Ammon's horn (tissue), 1 donor: ENCODE measurements at regions not wholly inside any gene's neighbourhood (a gene's known extent, or its start where the extent isn't known, plus 50 kb on each side); places are given as distances from the start of the nearest gene placed in this dataset.
A peak's percentile ranks its signal among the peaks of the same experiment; 100 is the strongest.
"Not testable (repeated sequence)": the region's sequence is repeated elsewhere in the genome, so short reads cannot be mapped to it uniquely, and the experiment has no call there.

Experiments
- DNase-seq: peaks from one replicate; pipeline ENCODE4 v3.0.0-alpha.2; 2016; ENCODE audit warnings: low spot score

- no peak for DNase-seq
These were observed 947.0 kb downstream of the NR2F1-AS1 start for GRCh38 chr5:92633875-92634487.

- peak; percentile 8 for DNase-seq
These were observed 947.8 kb downstream of the NR2F1-AS1 start for GRCh38 chr5:92633176-92633575.

GRCh38 chr5:92631237-92631701 is 949.8 kb downstream of the NR2F1-AS1 start:
- not testable (repeated sequence) for DNase-seq

GRCh38 chr5:92629574-92629973 is 951.4 kb downstream of the NR2F1-AS1 start:
- DNase-seq = no peak

GRCh38 chr5:92629000-92629399 is 952.0 kb downstream of the NR2F1-AS1 start:
- DNase-seq = no peak

GRCh38 chr5:92627186-92627585 is 953.8 kb downstream of the NR2F1-AS1 start:
- DNase-seq = no peak

- DNase-seq = no peak
These were observed 964.9 kb downstream of the NR2F1-AS1 start for GRCh38 chr5:92616085-92616484.

GRCh38 chr5:92613546-92613945 is 967.5 kb downstream of the NR2F1-AS1 start:
- no peak for DNase-seq

- DNase-seq = not testable (repeated sequence)
These were observed 970.6 kb downstream of the NR2F1-AS1 start for GRCh38 chr5:92610435-92610834.

GRCh38 chr5:92605591-92605990 is 975.4 kb downstream of the NR2F1-AS1 start:
- DNase-seq = no peak

- DNase-seq = no peak
These were observed 981.7 kb downstream of the NR2F1-AS1 start for GRCh38 chr5:92599217-92599810.

GRCh38 chr5:92594031-92594430 is 987.0 kb downstream of the NR2F1-AS1 start:
- no peak for DNase-seq

- DNase-seq = no peak
These were observed 992.1 kb downstream of the NR2F1-AS1 start for GRCh38 chr5:92588876-92589275.

- no peak for DNase-seq
These were observed 999.3 kb downstream of the NR2F1-AS1 start for GRCh38 chr5:92581690-92582089.

GRCh38 chr5:92581249-92581648 is 999.8 kb downstream of the NR2F1-AS1 start:
- no peak for DNase-seq

GRCh38 chr5:92580814-92581213 is 1000.2 kb downstream of the NR2F1-AS1 start:
- no peak for DNase-seq

GRCh38 chr5:92574023-92574422 is 1007.0 kb downstream of the NR2F1-AS1 start:
- no peak for DNase-seq

- DNase-seq = no peak
These were observed 1012.5 kb downstream of the NR2F1-AS1 start for GRCh38 chr5:92568522-92568921.

GRCh38 chr5:92567831-92568450 is 1013.1 kb downstream of the NR2F1-AS1 start:
- DNase-seq = no peak

GRCh38 chr5:92566113-92566786 is 1014.8 kb downstream of the NR2F1-AS1 start:
- no peak for DNase-seq

- no peak for DNase-seq
These were observed 1015.3 kb downstream of the NR2F1-AS1 start for GRCh38 chr5:92565673-92566072.

- no peak for DNase-seq
These were observed 1019.0 kb downstream of the NR2F1-AS1 start for GRCh38 chr5:92562065-92562464.

GRCh38 chr5:92561411-92561959 is 1019.5 kb downstream of the NR2F1-AS1 start:
- DNase-seq = no peak
